Subcutaneous abdominal adipose tissue (tissue), 5 donors: ENCODE measurements at regions not wholly inside any gene's neighbourhood (a gene's known extent, or its start where the extent isn't known, plus 50 kb on each side); places are given as distances from the start of the nearest gene placed in this dataset.
"Not testable (repeated sequence)": the region's sequence is repeated elsewhere in the genome, so short reads cannot be mapped to it uniquely, and the experiment has no call there.

Source experiments
- H3K27ac ChIP-seq: one replicate; pipeline ENCODE4 v1.7.0; 2013; ENCODE audit warnings: low read depth, mild to moderate bottlenecking, inconsistent platforms, low read length, moderate library complexity
- H3K27me3 ChIP-seq, 5 donors: one replicate each; pipeline ENCODE4 v1.7.0; 2013; ENCODE audit warnings: low read length in 5 of 5, inconsistent platforms in 1 of 5; ENCODE audit not compliant: control insufficient read depth in 5 of 5, insufficient read depth in 4 of 5
- H3K36me3 ChIP-seq, 5 donors: one replicate each; pipeline ENCODE4 v1.7.0; 2013; ENCODE audit warnings: low read length in 5 of 5; ENCODE audit not compliant: control insufficient read depth in 5 of 5, insufficient read depth in 5 of 5
- H3K4me1 ChIP-seq, 5 donors: one replicate each; pipeline ENCODE4 v1.7.0; 2013; ENCODE audit warnings: low read length in 5 of 5, mild to moderate bottlenecking in 3 of 5, moderate library complexity in 1 of 5; ENCODE audit not compliant: control insufficient read depth in 5 of 5, insufficient read depth in 5 of 5
- H3K4me3 ChIP-seq, 5 donors: one replicate each; pipeline ENCODE4 v1.7.0; 2013; ENCODE audit warnings: low read length in 5 of 5, low read depth in 1 of 5
- H3K9ac ChIP-seq, 5 donors: one replicate each; pipeline ENCODE4 v1.7.0; 2013; ENCODE audit warnings: low read length in 5 of 5, mild to moderate bottlenecking in 4 of 5, moderate library complexity in 3 of 5
- H3K9me3 ChIP-seq, 5 donors: one replicate each; pipeline ENCODE4 v1.7.0; 2013; ENCODE audit warnings: low read length in 5 of 5; ENCODE audit not compliant: control insufficient read depth in 5 of 5
- donor health status: healthy.
- donor health status: healthy.
- donor health status: healthy.
- donor health status: healthy.
- donor health status: healthy.

DNA sequence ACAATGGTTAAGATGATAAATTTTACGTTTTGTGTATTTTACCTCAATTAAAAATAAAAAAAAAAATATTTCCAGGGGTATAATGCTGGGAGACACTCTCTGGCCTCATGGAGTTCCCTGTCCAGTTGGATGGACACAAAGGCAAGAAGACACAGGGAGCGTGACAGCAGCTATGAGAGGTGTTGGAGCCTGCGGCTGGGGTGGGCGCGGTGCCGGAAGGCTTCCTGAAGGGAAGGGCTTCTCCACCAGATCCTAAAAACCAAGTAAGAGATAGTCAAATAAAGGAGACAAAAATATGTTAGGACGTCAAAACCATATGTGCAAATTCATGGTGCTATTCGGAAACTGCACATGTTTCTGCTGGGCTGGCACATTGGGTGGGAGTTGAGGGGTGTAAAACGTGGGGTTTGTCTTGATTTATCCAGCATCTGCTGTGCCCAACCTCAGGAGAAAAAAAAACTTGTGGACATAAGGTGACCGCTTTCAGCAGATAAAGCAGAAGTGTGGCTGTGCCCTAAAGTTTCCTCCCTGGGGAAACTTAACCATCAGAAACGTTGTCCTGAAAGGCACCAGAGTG lies 467.6 kb downstream of the RNF144A start:
- H3K36me3 ChIP-seq: no peaks in the 10 kb centered on the region
- no peak overlapping the region for H3K4me3 ChIP-seq
- no peaks in the 10 kb centered on the region for H3K9me3 ChIP-seq
- no peaks in the 10 kb centered on the region for H3K4me1 ChIP-seq
- no peak overlapping the region for H3K9ac ChIP-seq
- H3K27me3 ChIP-seq: peaks cover 0 to 4% (median 0%) of the 10 kb centered on the region in 5 donors
- no peak overlapping the region for H3K27ac ChIP-seq

DNA sequence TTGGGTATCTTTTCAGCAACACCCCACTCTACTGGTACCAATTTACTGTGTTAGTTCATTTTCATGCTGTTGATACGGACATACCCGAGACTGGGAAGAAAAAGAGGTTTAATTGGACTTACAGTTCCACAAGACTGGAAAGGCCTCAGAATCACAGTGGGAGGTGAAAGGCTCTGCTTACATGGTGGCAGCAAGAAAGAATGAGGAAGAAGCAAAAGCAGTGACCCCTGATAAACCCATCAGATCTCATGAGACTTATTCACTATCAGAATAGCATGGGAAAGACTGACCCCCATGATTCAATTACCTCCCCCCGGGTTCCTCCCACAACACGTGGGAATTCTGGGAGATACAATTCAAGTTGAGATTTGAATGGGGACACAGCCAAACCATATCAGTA lies 473.1 kb downstream of the RNF144A start:
- not testable (repeated sequence) for H3K4me1 ChIP-seq, H3K27ac ChIP-seq, H3K4me3 ChIP-seq, H3K36me3 ChIP-seq, H3K9me3 ChIP-seq, H3K27me3 ChIP-seq, H3K9ac ChIP-seq

DNA sequence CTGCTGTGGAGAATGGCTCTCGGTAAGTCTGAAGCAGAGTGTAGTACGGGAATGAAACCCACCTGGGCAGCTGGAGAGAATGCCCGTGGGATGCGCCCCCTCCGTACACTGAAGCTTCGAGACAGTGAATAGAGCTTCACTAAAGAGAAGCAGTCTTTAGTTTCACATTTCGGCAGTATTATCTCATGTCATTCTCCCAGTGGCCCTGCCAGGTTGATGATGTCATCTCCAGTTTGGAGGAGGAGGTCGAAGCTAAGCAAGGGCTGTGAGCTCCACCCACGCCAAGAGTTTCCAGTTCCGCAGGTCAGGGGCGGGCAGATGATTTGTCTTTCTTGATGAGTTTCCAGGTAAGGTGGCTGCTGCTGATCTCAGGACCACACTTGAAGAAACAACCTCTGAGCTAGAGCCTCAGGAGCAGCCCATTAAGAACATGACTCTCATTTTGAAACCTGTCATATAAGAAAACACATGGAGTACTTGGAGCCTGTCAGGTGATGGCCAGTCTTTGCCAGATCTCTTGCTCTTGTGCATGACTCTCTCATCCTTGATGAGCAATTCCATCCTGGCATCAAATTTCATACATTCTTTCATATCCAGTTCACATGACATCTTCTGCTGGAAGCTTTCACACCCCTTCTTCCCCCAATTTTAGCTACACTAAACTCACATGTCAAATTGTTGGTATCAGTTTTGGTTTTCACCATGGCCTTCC lies 475.0 kb downstream of the RNF144A start:
- Histone ChIP-seq H3K27ac (no peak overlapping the region), H3K9ac (no peak overlapping the region), H3K36me3 (no peaks in the 10 kb centered on the region), H3K9me3 (no peaks in the 10 kb centered on the region), H3K4me3 (peak overlapping the region in 1 of 5 donors; percentile 18), H3K4me1 (no peaks in the 10 kb centered on the region), H3K27me3 (peaks cover 0 to 2% (median 0%) of the 10 kb centered on the region in 5 donors)

DNA sequence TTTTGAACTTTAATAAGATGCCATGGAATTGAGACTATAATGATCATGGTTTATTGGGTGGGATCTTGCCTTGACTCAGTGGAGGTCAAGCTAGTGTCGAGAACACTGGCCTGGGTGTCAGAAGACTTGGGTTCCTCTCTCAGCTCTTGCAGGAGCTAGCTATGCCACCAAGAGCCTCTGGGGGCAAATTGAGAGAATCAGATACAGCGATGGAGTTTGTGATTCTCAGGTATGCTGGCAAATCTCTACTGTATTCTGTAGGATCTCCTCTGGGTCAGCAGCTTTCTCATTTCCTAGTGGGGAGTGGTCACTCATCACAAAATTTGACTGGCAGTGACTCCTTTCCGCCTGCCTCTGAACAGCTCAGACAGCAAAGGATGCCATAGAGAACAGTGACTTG lies 477.0 kb downstream of the RNF144A start:
- H3K27me3 ChIP-seq: peaks cover 0 to 2% (median 0%) of the 10 kb centered on the region in 5 donors
- H3K9me3 ChIP-seq: no peaks in the 10 kb centered on the region
- no peaks in the 10 kb centered on the region for H3K36me3 ChIP-seq
- H3K9ac ChIP-seq: no peak overlapping the region
- H3K27ac ChIP-seq: no peak overlapping the region
- H3K4me1 ChIP-seq: no peaks in the 10 kb centered on the region
- H3K4me3 ChIP-seq: no peak overlapping the region

DNA sequence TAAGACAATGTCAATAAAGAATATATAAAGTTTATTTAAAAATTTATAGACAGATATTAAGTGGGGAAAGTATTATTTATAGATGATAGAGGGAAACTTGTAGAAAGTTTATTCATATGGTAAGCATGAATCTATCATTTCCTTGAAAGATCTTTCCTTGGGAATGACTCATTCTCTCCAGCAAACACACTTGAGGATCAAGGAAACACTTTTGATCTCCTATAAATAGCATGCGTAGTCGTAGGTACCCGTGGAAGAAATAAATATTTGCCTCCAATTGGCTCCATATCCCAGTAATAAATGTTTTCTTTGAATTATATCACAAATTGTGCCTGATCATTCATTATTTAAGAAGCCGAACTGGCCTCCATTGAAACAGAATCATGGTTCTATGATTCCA lies 483.4 kb downstream of the RNF144A start:
- no peak overlapping the region for H3K9ac ChIP-seq
- H3K27ac ChIP-seq: no peak overlapping the region
- peaks cover 0 to 18% (median 3%) of the 10 kb centered on the region in 5 donors for H3K27me3 ChIP-seq
- no peaks in the 10 kb centered on the region for H3K9me3 ChIP-seq
- H3K4me3 ChIP-seq: no peak overlapping the region
- no peaks in the 10 kb centered on the region for H3K4me1 ChIP-seq
- no peaks in the 10 kb centered on the region for H3K36me3 ChIP-seq

DNA sequence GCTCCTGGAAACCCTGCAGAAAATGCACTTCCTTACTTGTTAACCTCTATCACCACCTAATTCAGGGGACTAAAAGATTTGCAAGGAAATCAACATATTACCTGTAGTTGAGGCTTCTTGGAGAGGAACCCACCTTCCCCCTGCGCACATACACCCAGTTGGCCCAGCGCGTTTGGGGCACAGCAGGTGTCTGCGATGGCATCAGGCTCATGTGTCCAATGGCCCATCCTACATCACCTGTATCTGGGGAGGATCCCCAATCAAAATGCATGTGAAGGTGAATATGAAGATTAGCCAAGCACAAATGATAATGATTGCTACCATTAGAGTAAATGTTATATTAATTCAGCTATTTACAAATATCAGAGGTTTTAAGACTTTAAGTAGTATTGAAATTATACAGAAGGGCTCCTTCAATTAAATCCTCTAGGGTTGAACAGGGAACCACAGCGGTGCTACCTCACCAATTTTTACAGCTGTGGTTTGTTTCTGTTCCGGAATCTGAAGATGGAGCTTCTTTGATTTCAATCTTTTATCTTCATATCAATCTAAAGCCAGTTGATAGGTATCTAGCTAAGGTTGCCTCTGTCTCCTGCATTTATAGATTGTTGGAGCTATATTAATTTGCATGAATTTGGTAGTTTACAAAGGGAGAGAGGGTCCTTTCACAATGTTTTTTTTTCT lies 486.0 kb downstream of the RNF144A start:
- H3K9me3 ChIP-seq: no peaks in the 10 kb centered on the region
- no peaks in the 10 kb centered on the region for H3K36me3 ChIP-seq
- H3K9ac ChIP-seq: no peak overlapping the region
- no peak overlapping the region for H3K4me3 ChIP-seq
- no peaks in the 10 kb centered on the region for H3K4me1 ChIP-seq
- no peak overlapping the region for H3K27ac ChIP-seq
- H3K27me3 ChIP-seq: peaks cover 0 to 22% (median 4%) of the 10 kb centered on the region in 5 donors

DNA sequence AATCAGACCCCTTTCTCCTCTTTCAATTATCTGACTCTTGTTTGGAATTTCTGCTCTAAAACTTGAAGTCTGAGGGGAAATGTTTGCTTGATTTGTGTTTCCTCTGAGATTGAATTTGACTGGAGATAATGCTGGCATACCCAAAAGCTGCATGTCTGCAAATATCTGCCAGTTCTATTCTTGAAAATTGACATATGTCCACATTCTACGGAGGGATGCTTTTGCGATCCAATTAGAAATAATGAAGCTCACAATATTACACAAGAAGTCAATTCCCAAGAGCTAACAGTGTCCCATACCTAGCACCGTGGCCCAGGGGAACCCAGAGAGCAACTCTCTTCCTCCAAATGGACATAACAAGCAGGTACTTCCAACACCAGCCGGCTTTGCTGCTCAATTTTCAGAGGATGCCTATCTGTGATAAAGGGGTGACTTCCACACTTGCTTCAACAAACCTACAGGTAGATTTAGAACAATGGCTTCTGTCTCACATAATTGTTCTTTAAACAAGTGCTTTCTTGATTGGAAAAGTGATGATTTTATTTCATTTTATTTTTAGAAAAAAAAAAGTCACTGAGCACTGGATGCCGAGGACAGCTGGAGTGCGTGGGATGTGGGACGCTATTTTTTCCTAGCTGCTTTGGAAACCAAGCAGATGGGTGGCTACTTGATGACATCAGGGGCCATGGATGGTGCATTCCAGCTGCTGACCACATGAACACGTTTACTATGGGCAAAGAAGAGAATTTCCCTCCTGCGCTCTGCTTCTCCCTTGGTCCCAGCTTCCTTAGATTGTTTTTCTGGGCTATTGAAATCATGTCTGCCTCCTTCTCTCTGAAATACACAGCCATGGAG lies 488.9 kb downstream of the RNF144A start:
- H3K9ac ChIP-seq: no peak overlapping the region
- no peaks in the 10 kb centered on the region for H3K36me3 ChIP-seq
- H3K27ac ChIP-seq: no peak overlapping the region
- no peaks in the 10 kb centered on the region for H3K9me3 ChIP-seq
- no peaks in the 10 kb centered on the region for H3K4me1 ChIP-seq
- H3K27me3 ChIP-seq: peaks cover 0 to 19% (median 4%) of the 10 kb centered on the region in 5 donors
- no peak overlapping the region for H3K4me3 ChIP-seq

DNA sequence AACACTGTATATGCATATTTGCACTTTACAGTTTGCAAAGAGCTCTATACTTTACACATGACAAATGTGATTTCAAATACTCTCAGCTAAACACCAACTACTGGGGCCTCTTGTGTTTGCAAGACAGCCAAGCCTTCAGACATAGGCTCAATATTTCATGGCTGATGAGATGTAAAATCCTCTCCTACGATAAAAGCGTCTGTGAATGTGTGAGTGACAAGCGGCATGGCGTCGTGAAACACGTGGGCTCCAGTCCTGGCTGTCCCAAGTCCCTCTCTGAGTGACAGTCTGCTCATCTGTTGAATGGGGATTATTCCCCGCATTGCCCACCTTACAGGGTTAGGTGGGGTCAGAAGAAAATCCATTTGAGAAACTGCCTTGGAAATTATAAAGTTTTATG lies 489.8 kb downstream of the RNF144A start:
- Histone ChIP-seq H3K4me1 (no peaks in the 10 kb centered on the region), H3K4me3 (no peak overlapping the region), H3K27me3 (peaks cover 0 to 18% (median 4%) of the 10 kb centered on the region in 5 donors), H3K27ac (no peak overlapping the region), H3K9me3 (no peaks in the 10 kb centered on the region), H3K9ac (no peak overlapping the region), H3K36me3 (no peaks in the 10 kb centered on the region)

DNA sequence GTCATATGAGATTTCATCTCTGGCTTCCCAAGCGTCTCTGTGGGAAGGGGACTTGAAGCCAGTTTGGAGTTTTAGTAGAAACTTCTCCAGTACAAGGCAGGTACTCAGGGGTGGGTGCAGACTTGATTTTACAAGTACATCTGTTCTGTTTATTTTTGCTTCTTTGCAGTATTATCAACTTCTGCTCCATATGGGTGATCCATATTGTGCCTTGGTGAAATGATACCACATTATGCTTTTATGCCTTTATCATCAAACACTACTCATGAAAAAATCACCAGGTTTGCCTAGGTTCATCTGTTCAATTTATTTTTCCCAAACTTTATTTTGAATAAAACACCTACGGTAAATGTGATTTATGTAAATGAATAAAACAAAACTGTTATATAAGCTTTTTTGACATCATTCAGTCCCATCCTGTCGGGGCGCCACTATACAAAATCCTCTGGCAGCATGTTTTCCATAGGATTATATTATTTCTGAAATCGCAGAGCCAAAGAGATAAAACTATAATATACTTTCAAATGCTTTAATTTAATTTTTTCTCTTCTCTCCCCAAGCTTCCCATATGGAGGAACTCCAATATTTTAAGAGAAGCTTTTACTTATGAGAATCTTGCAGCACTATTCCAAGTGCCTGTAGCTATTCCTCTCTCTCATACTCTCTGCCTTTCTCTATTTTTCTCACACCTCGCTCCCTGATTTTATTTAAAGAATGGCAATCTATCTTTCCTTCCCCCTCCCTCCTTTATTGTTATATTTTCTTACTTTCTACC lies 490.9 kb downstream of the RNF144A start:
- no peak overlapping the region for H3K9ac ChIP-seq
- no peak overlapping the region for H3K27ac ChIP-seq
- no peaks in the 10 kb centered on the region for H3K36me3 ChIP-seq
- no peaks in the 10 kb centered on the region for H3K4me1 ChIP-seq
- H3K27me3 ChIP-seq: peaks cover 0 to 14% (median 2%) of the 10 kb centered on the region in 5 donors
- H3K4me3 ChIP-seq: no peak overlapping the region
- H3K9me3 ChIP-seq: no peaks in the 10 kb centered on the region
